Neural cell (in vitro differentiated cells): ENCODE measurements at regions not wholly inside any gene's neighbourhood (a gene's known extent, or its start where the extent isn't known, plus 50 kb on each side); places are given as distances from the start of the nearest gene placed in this dataset.
"Not testable (repeated sequence)": the region's sequence is repeated elsewhere in the genome, so short reads cannot be mapped to it uniquely, and the experiment has no call there.

ENCODE experiments used
- H2AFZ ChIP-seq: fragments of 200-600, 300-800 bp; sonication (generic), shearing (Covaris generic); 2 replicates; pipeline ENCODE4 v1.6.0; 2014; ENCODE audit warnings: low read depth, mild to moderate bottlenecking, antibody characterized with exemption, low read length, moderate library complexity
- H3F3A ChIP-seq: fragments of 200-600 bp; shearing (Covaris generic); 2 replicates; pipeline ENCODE4 v1.6.1; 2016; ENCODE audit warnings: mild to moderate bottlenecking, moderate library complexity, mixed read lengths, antibody characterized with exemption, low read length; ENCODE audit not compliant: insufficient read depth, poor library complexity, severe bottlenecking
- H3K27ac ChIP-seq: fragments of 200-600, 300-800 bp; sonication (generic), shearing (Covaris generic); 2 replicates; pipeline ENCODE4 v1.5.1; 2014; ENCODE audit warnings: mild to moderate bottlenecking, low read length, moderate library complexity
- H3K27me3 ChIP-seq: fragments of 300-800, 200-600 bp; sonication (generic), shearing (Covaris generic); 2 replicates; pipeline ENCODE4 v1.6.0; 2014; ENCODE audit warnings: mild to moderate bottlenecking, low read depth, low read length, moderate library complexity; ENCODE audit not compliant: insufficient read depth
- H3K36me3 ChIP-seq: fragments of 300-800, 200-600 bp; sonication (generic), shearing (Covaris generic); 2 replicates; pipeline ENCODE4 v1.5.1; 2014; ENCODE audit warnings: mild to moderate bottlenecking, antibody characterized with exemption, low read length, moderate library complexity; ENCODE audit not compliant: insufficient read depth
- H3K4me2 ChIP-seq: fragments of 300-800, 200-600 bp; sonication (generic), shearing (Covaris generic); 2 replicates; pipeline ENCODE4 v1.6.0; 2014; ENCODE audit warnings: mild to moderate bottlenecking, low read length
- H3K4me3 ChIP-seq: fragments of 300-800, 200-600 bp; sonication (generic), shearing (Covaris generic); 2 replicates; pipeline ENCODE4 v1.5.1; 2014; ENCODE audit warnings: mild to moderate bottlenecking, low read length, moderate library complexity
- H3K79me2 ChIP-seq: fragments of 200-600 bp; shearing (Covaris generic); replicated peaks from 2 replicates; pipeline ENCODE4 v1.6.0; 2014; ENCODE audit warnings: mild to moderate bottlenecking, low read length, moderate library complexity; ENCODE audit not compliant: insufficient read depth
- H3K9ac ChIP-seq: fragments of 300-800, 200-600 bp; sonication (generic), shearing (Covaris generic); 2 replicates; pipeline ENCODE4 v1.6.1; 2016; ENCODE audit warnings: mild to moderate bottlenecking, low read length, mixed read lengths
- H3K9me2 ChIP-seq: fragments of 200-600 bp; shearing (Covaris generic); 2 replicates; pipeline ENCODE4 v1.6.1; 2016; ENCODE audit warnings: mild to moderate bottlenecking, low read length, mixed read lengths; ENCODE audit not compliant: insufficient read depth
- H3K9me3 ChIP-seq: fragments of 200-600, 300-800 bp; sonication (generic), shearing (Covaris generic); 2 replicates; pipeline ENCODE4 v1.6.1; 2016; ENCODE audit warnings: mild to moderate bottlenecking, mixed run types, low read length, moderate library complexity, mixed read lengths
- H4K20me1 ChIP-seq: fragments of 200-600 bp; shearing (Covaris generic); 2 replicates; pipeline ENCODE4 v1.6.1; 2016; ENCODE audit warnings: mild to moderate bottlenecking, mixed run types; ENCODE audit not compliant: insufficient read depth
- CTCF ChIP-seq: fragments of 450-650 bp; IDR thresholded peaks from 2 replicates; pipeline ENCODE4 v1.5.1; 2014; ENCODE audit warnings: antibody characterized with exemption, mild to moderate bottlenecking, moderate library complexity; ENCODE audit not compliant: poor library complexity, severe bottlenecking
- EP300 ChIP-seq: fragments of 450-650 bp; conservative IDR thresholded peaks from 2 replicates; pipeline ENCODE4 v1.6.1; 2014; ENCODE audit warnings: antibody characterized with exemption, mild to moderate bottlenecking, moderate library complexity; ENCODE audit not compliant: poor library complexity, severe bottlenecking
- EZH2 ChIP-seq: fragments of 200-600, 300-800 bp; shearing (Covaris generic), sonication (generic); IDR thresholded peaks from 2 replicates; pipeline ENCODE4 v1.6.1; 2014; ENCODE audit warnings: antibody characterized with exemption, low read length, borderline replicate concordance, mild to moderate bottlenecking; ENCODE audit not compliant: insufficient read depth, poor library complexity, severe bottlenecking
- MXI1 ChIP-seq: fragments of 450-650 bp; conservative IDR thresholded peaks from 2 replicates; pipeline ENCODE4 v1.6.1; 2014; ENCODE audit warnings: antibody characterized with exemption, mild to moderate bottlenecking; ENCODE audit not compliant: poor library complexity, severe bottlenecking
- POLR2AphosphoS5 ChIP-seq: IDR thresholded peaks from 2 replicates; pipeline ENCODE4 v1.6.1; 2012
- RAD21 ChIP-seq: fragments of 450-650 bp; conservative IDR thresholded peaks from 2 replicates; pipeline ENCODE4 v1.6.1; 2014; ENCODE audit warnings: antibody characterized with exemption, mild to moderate bottlenecking, moderate library complexity
- REST ChIP-seq: IDR thresholded peaks from 2 replicates; pipeline ENCODE4 v1.6.1; 2012; ENCODE audit warnings: borderline replicate concordance
- SMC3 ChIP-seq: fragments of 450-650 bp; conservative IDR thresholded peaks from 2 replicates; pipeline ENCODE4 v1.6.1; 2014; ENCODE audit warnings: antibody characterized with exemption, mild to moderate bottlenecking, moderate library complexity; ENCODE audit not compliant: poor library complexity
- TAF1 ChIP-seq: IDR thresholded peaks from 2 replicates; pipeline ENCODE4 v1.6.1; 2012; ENCODE audit warnings: low read depth

- H3K9me2 ChIP-seq, result no peaks in the 10 kb centered on the region
- H3K4me2 ChIP-seq, result no peak overlapping the region
- H3K27ac ChIP-seq, result no peak overlapping the region
- no peak overlapping the region for H3K4me3 ChIP-seq
- H2AFZ ChIP-seq, result no peak overlapping the region
- H3K9me3 ChIP-seq, result peaks cover 5% of the 10 kb centered on the region
- H3K79me2 ChIP-seq, result no peaks in the 10 kb centered on the region
- H3K9ac ChIP-seq, result no peak overlapping the region
- no peak for TF ChIP-seq TAF1
- TF ChIP-seq RAD21, result no peak
- TF ChIP-seq REST, result no peak
- TF ChIP-seq SMC3, result no peak
- no peak for TF ChIP-seq CTCF
- no peak for TF ChIP-seq EP300
- no peak for TF ChIP-seq POLR2AphosphoS5
- TF ChIP-seq MXI1, result no peak
- no peak for TF ChIP-seq EZH2
- H3K36me3 ChIP-seq, result no peaks in the 10 kb centered on the region
- H3F3A ChIP-seq, result no peaks in the 10 kb centered on the region
- H3K27me3 ChIP-seq, result no peaks in the 10 kb centered on the region
- no peaks in the 10 kb centered on the region for H4K20me1 ChIP-seq
These were observed 99.5 kb upstream of the KCNJ18 start for GRCh38 chr17:21592774-21593173.

- not testable (repeated sequence) for H3K4me2 ChIP-seq, H3K9me2 ChIP-seq, H3K27me3 ChIP-seq, H3K36me3 ChIP-seq, H3K4me3 ChIP-seq, H3F3A ChIP-seq, H3K9me3 ChIP-seq, H3K27ac ChIP-seq, H2AFZ ChIP-seq, H4K20me1 ChIP-seq, H3K9ac ChIP-seq, H3K79me2 ChIP-seq
These were observed 98.7 kb upstream of the KCNJ18 start for GRCh38 chr17:21593452-21594105.

- TF ChIP-seq SMC3 (no peak), REST (no peak), TAF1 (no peak), EZH2 (no peak), RAD21 (no peak), MXI1 (no peak), POLR2AphosphoS5 (no peak), CTCF (no peak), EP300 (no peak)
- peaks cover 5% of the 10 kb centered on the region for H3K9me3 ChIP-seq
- no peak overlapping the region for H3K4me3 ChIP-seq
- no peak overlapping the region for H3K27ac ChIP-seq
- H2AFZ ChIP-seq, result no peak overlapping the region
- no peaks in the 10 kb centered on the region for H3K27me3 ChIP-seq
- no peaks in the 10 kb centered on the region for H4K20me1 ChIP-seq
- H3K9ac ChIP-seq, result no peak overlapping the region
- no peak overlapping the region for H3K4me2 ChIP-seq
- no peaks in the 10 kb centered on the region for H3K36me3 ChIP-seq
- H3K79me2 ChIP-seq, result no peaks in the 10 kb centered on the region
- no peaks in the 10 kb centered on the region for H3K9me2 ChIP-seq
- no peaks in the 10 kb centered on the region for H3F3A ChIP-seq
These were observed 97.2 kb upstream of the KCNJ18 start for GRCh38 chr17:21595086-21595485.
